GM12891 (cell line): ENCODE measurements at regions not wholly inside any gene's neighbourhood (a gene's known extent, or its start where the extent isn't known, plus 50 kb on each side); places are given as distances from the start of the nearest gene placed in this dataset.

Experiments
- POLR2A ChIP-seq: IDR thresholded peaks from 2 replicates; pipeline ENCODE4 v1.6.1; 2011; ENCODE audit warnings: low read depth, low read length, control low read depth
- POLR2AphosphoS5 ChIP-seq: IDR thresholded peaks from 2 replicates; pipeline ENCODE4 v1.6.1; 2011; ENCODE audit warnings: low read depth, low read length, control low read depth
- POU2F2 ChIP-seq: IDR thresholded peaks from 2 replicates; pipeline ENCODE4 v1.6.1; 2011; ENCODE audit warnings: low read depth, mild to moderate bottlenecking, control low read depth, low read length, moderate library complexity
- SPI1 ChIP-seq: IDR thresholded peaks from 2 replicates; pipeline ENCODE4 v1.6.1; 2011; ENCODE audit warnings: low read depth, low read length, control low read depth
- TAF1 ChIP-seq: IDR thresholded peaks from 2 replicates; pipeline ENCODE4 v1.6.1; 2011; ENCODE audit warnings: low read depth, low read length, control low read depth

GRCh38 chr9:88041447-88041846 is 67.1 kb upstream of the CDK20 start:
- TF ChIP-seq POLR2AphosphoS5 (no peak), POLR2A (no peak), TAF1 (no peak), SPI1 (no peak), POU2F2 (no peak)
